AG10803 (cell line): ENCODE measurements at regions not wholly inside any gene's neighbourhood (a gene's known extent, or its start where the extent isn't known, plus 50 kb on each side); places are given as distances from the start of the nearest gene placed in this dataset.

Source experiments
- DNase-seq: peaks from one replicate; pipeline ENCODE4 v3.0.0; 2010; ENCODE audit warnings: low read depth
- H3K4me3 ChIP-seq: 2 replicates; pipeline ENCODE4 v1.5.1; 2011; ENCODE audit warnings: mild to moderate bottlenecking, low read length, control low read depth
- CTCF ChIP-seq: conservative IDR thresholded peaks from 2 replicates; pipeline ENCODE4 v1.5.1; 2011; ENCODE audit warnings: mild to moderate bottlenecking, low read length, control low read depth, inconsistent platforms

- no peak overlapping the region for H3K4me3 ChIP-seq
These were observed 186.8 kb downstream of the FAT3 start for GRCh38 chr11:92411431-92411830.

GRCh38 chr11:92413757-92414513 lies 189.3 kb downstream of the FAT3 start:
- no peak for DNase-seq
- no peak overlapping the region for H3K4me3 ChIP-seq
- TF ChIP-seq CTCF = no peak

More at GRCh38 chr11:92411431-92411830, 186.8 kb downstream of the FAT3 start:
- TF ChIP-seq CTCF = no peak
- DNase-seq = no peak

- TF ChIP-seq CTCF = no peak
- no peak overlapping the region for H3K4me3 ChIP-seq
- peak; percentile 22 for DNase-seq
These were observed 192.5 kb downstream of the FAT3 start for GRCh38 chr11:92416971-92417725.

GRCh38 chr11:92423115-92424034 lies 198.8 kb downstream of the FAT3 start:
- no peak for TF ChIP-seq CTCF
- peak; percentile 39 for DNase-seq
- H3K4me3 ChIP-seq = no peak overlapping the region

- peak; percentile 88 for DNase-seq
- TF ChIP-seq CTCF = no peak
- H3K4me3 ChIP-seq = no peak overlapping the region
These were observed 199.7 kb downstream of the FAT3 start for GRCh38 chr11:92424281-92424680.

GRCh38 chr11:92425127-92425526 lies 200.5 kb downstream of the FAT3 start:
- TF ChIP-seq CTCF = no peak
- no peak overlapping the region for H3K4me3 ChIP-seq
- DNase-seq = no peak
